BJ (cell line): ENCODE measurements at regions not wholly inside any gene's neighbourhood (a gene's known extent, or its start where the extent isn't known, plus 50 kb on each side); places are given as distances from the start of the nearest gene placed in this dataset.

ENCODE experiments used
- CTCF ChIA-PET: fragments of 350-600 bp; formaldehyde crosslinking; extraction: SDS; loops from one replicate; lab custom pipeline; 2021; ENCODE audit warnings: antibody characterized with exemption, inconsistent platforms; lab: Yijun Ruan, JAX
- POLR2A ChIA-PET: fragments of 300-600 bp; sonication (Branson Sonifier 250); formaldehyde crosslinking; extraction: SDS; loops from one replicate; lab custom pipeline; 2021; ENCODE audit warnings: antibody characterized with exemption; lab: Charles Lee
- DNase-seq: peaks from one replicate; pipeline ENCODE4 v3.0.0-alpha.2; 2011; ENCODE audit warnings: low read depth
- H3K27me3 ChIP-seq: 2 replicates; pipeline ENCODE4 v1.6.0; 2011; ENCODE audit warnings: low read length; ENCODE audit not compliant: control insufficient read depth, insufficient read depth
- H3K36me3 ChIP-seq: 2 replicates; pipeline ENCODE4 v1.5.1; 2011; ENCODE audit warnings: low read length; ENCODE audit not compliant: control insufficient read depth, insufficient read depth
- H3K4me3 ChIP-seq: 2 replicates; pipeline ENCODE4 v1.5.1; 2011; ENCODE audit warnings: low read depth, mild to moderate bottlenecking, control low read depth, low read length
- CTCF ChIP-seq: IDR thresholded peaks from 2 replicates; pipeline ENCODE4 v1.5.1; 2011; ENCODE audit warnings: low read depth, mild to moderate bottlenecking, control low read depth, inconsistent platforms, low read length, moderate library complexity; ENCODE audit not compliant: insufficient read depth

- no peak for DNase-seq
- CTCF ChIA-PET: no interaction called here
- Histone ChIP-seq H3K4me3 (no peak overlapping the region), H3K36me3 (no peaks in the 10 kb centered on the region), H3K27me3 (no peaks in the 10 kb centered on the region)
- no peak for TF ChIP-seq CTCF
- POLR2A ChIA-PET: no interaction called here
These were observed 411.1 kb downstream of the HDGFL1 start for GRCh38 chr6:22980446-22980845.

- H3K36me3 ChIP-seq: no peaks in the 10 kb centered on the region
- H3K27me3 ChIP-seq: no peaks in the 10 kb centered on the region
- ChIA-PET POLR2A (interaction anchor here (0.6 kb wide), 1 partner anchor 1853 kb away, joined by 4 read pairs; no protein-coding TSS in a partner anchor), CTCF (interaction anchor here (0.9 kb wide), 1 partner anchor 85 kb away, joined by 3 read pairs; no protein-coding TSS in a partner anchor)
- DNase-seq: no peak
- no peak overlapping the region for H3K4me3 ChIP-seq
- TF ChIP-seq CTCF: no peak
These were observed 432.8 kb downstream of the HDGFL1 start for GRCh38 chr6:23002044-23002619.

GRCh38 chr6:23003671-23004467 is 434.5 kb downstream of the HDGFL1 start:
- no peaks in the 10 kb centered on the region for H3K27me3 ChIP-seq
- H3K36me3 ChIP-seq: no peaks in the 10 kb centered on the region
- no peak overlapping the region for H3K4me3 ChIP-seq
- ChIA-PET POLR2A (no interaction called here), CTCF (interaction anchor here (0.7 to 1.2 kb wide), 2 partner anchors 139 to 411 kb away, joined by 3 to 4 read pairs; no protein-coding TSS in a partner anchor)
- peak; percentile 65 for DNase-seq
- no peak for TF ChIP-seq CTCF

- no peak for DNase-seq
- no peak for TF ChIP-seq CTCF
- POLR2A ChIA-PET: no interaction called here
These were observed 437.3 kb downstream of the HDGFL1 start for GRCh38 chr6:23006656-23007055.

GRCh38 chr6:23011615-23012014 is 442.2 kb downstream of the HDGFL1 start:
- no peak overlapping the region for H3K4me3 ChIP-seq
- H3K27me3 ChIP-seq: no peaks in the 10 kb centered on the region
- TF ChIP-seq CTCF: no peak
- no peak for DNase-seq
- ChIA-PET CTCF (no interaction called here), POLR2A (no interaction called here)
- H3K36me3 ChIP-seq: no peaks in the 10 kb centered on the region

More at GRCh38 chr6:23006656-23007055, 437.3 kb downstream of the HDGFL1 start:
- CTCF ChIA-PET: no interaction called here
- Histone ChIP-seq H3K27me3 (no peaks in the 10 kb centered on the region), H3K4me3 (no peak overlapping the region), H3K36me3 (no peaks in the 10 kb centered on the region)
